Colonic mucosa (tissue), 4 donors: ENCODE measurements at regions not wholly inside any gene's neighbourhood (a gene's known extent, or its start where the extent isn't known, plus 50 kb on each side); places are given as distances from the start of the nearest gene placed in this dataset.

Source experiments
- DNase-seq: peaks from one replicate; pipeline ENCODE4 v3.0.0-alpha.2; 2020
- H3K27ac ChIP-seq: fragments of 200-600 bp; one replicate; pipeline ENCODE4 v1.8.0; 2021
- H3K27me3 ChIP-seq: fragments of 200-600 bp; one replicate; pipeline ENCODE4 v1.8.0; 2021
- H3K36me3 ChIP-seq: fragments of 200-600 bp; one replicate; pipeline ENCODE4 v1.8.0; 2021
- H3K4me1 ChIP-seq: fragments of 200-600 bp; one replicate; pipeline ENCODE4 v1.8.0; 2021; ENCODE audit warnings: mild to moderate bottlenecking
- H3K4me3 ChIP-seq: fragments of 200-600 bp; one replicate; pipeline ENCODE4 v1.8.0; 2021
- H3K9ac ChIP-seq, 2 donors: one replicate each; pipeline ENCODE4 v1.7.0; 2013; ENCODE audit warnings: control low read depth in 2 of 2, low read depth in 2 of 2, low read length in 2 of 2
- H3K9me3 ChIP-seq: fragments of 200-600 bp; one replicate; pipeline ENCODE4 v1.8.0; 2021
- intact Hi-C: fragments of 100-400 bp; cut with DNase I; formaldehyde crosslinking; loops from one replicate; pipeline ENCODE4 v1.14.1; 2022
- TF ChIP-seq, protein P1 (sequence below): fragments of 200-600 bp; IDR thresholded peaks from one replicate; pipeline ENCODE4 v1.8.0; 2022; ENCODE audit warnings: antibody characterized with exemption, mild to moderate bottlenecking
- donor health status: healthy.
- donor health status: DM: no; HTN: no; CAD: no.
- donor health status: DM: no; HTN: no; CAD: no.

DNA sequence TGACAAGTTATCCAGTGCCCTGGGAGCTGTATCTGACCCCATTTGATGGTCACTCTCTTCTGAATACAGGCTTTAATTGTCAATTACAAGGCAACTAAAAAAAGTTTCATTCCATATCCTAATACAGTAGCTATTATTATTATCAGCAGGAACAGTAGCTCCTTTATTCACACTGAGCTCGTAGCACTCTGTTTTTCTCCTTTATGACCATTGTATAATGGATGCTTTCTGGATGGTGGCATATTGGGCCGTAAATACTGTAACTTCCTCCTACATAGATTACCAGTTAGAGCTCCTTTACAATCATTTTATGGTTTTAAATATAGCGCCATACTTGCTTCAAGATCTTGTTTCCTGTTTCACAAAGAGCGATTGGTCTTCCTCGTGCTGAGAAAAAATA lies 1040.3 kb downstream of the TSN start:
- Histone ChIP-seq H3K4me1 (no peaks in the 10 kb centered on the region), H3K36me3 (no peaks in the 10 kb centered on the region), H3K9ac (no peak overlapping the region), H3K27ac (no peak overlapping the region), H3K27me3 (no peaks in the 10 kb centered on the region), H3K4me3 (no peak overlapping the region), H3K9me3 (no peaks in the 10 kb centered on the region)
- TF ChIP-seq, protein P1, sequence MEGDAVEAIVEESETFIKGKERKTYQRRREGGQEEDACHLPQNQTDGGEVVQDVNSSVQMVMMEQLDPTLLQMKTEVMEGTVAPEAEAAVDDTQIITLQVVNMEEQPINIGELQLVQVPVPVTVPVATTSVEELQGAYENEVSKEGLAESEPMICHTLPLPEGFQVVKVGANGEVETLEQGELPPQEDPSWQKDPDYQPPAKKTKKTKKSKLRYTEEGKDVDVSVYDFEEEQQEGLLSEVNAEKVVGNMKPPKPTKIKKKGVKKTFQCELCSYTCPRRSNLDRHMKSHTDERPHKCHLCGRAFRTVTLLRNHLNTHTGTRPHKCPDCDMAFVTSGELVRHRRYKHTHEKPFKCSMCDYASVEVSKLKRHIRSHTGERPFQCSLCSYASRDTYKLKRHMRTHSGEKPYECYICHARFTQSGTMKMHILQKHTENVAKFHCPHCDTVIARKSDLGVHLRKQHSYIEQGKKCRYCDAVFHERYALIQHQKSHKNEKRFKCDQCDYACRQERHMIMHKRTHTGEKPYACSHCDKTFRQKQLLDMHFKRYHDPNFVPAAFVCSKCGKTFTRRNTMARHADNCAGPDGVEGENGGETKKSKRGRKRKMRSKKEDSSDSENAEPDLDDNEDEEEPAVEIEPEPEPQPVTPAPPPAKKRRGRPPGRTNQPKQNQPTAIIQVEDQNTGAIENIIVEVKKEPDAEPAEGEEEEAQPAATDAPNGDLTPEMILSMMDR = no peak
- intact Hi-C loops = no loop called here
- no peak for DNase-seq

DNA sequence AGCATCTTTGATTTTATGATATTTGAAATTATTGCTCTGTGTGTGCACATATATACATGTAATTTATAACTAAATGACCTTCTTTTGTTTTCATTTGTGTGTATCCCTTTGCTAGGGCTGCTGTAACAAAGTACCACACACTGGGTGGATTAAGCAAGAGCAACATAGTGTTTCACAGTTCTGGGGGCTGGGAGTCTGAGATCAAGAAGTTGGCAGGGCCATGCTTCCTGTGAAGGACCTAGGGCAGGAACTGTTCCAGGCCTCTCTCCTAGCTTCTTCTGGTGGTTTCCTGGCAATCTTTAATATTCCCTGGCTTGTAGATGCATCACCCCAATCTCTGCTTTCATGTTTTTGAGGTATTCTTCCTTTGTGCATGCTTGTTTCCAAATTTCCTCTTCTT lies 1043.9 kb downstream of the TSN start:
- Histone ChIP-seq H3K9me3 (no peaks in the 10 kb centered on the region), H3K4me1 (no peaks in the 10 kb centered on the region), H3K9ac (no peak overlapping the region), H3K36me3 (no peaks in the 10 kb centered on the region), H3K4me3 (no peak overlapping the region), H3K27ac (no peak overlapping the region), H3K27me3 (no peaks in the 10 kb centered on the region)
- no peak for DNase-seq
- intact Hi-C loops = no loop called here
- TF ChIP-seq, protein P1 = no peak

DNA sequence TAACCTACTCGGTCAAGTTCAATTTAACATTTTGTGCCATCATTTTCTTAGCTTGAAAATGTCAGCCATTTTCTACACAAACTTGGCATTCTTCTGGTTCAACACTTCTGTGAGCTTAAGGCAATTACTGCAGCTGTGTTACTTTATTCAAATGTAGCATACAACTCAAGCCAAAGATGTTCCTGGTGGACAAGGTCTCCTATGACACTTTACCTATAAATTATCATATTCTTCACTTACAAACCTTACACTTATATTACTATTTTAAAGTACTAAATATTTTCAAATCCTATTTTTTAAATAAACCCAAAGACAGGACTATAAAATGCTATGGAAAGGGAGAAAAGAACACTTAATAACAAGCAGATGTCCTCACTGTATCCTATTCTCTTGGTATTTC lies 1045.3 kb downstream of the TSN start:
- H3K27ac ChIP-seq = no peak overlapping the region
- H3K4me1 ChIP-seq = no peaks in the 10 kb centered on the region
- intact Hi-C loops = no loop called here
- TF ChIP-seq, protein P1 = no peak
- H3K9me3 ChIP-seq = no peaks in the 10 kb centered on the region
- H3K9ac ChIP-seq = no peak overlapping the region
- no peak for DNase-seq
- no peaks in the 10 kb centered on the region for H3K27me3 ChIP-seq
- H3K4me3 ChIP-seq = no peak overlapping the region
- H3K36me3 ChIP-seq = no peaks in the 10 kb centered on the region

DNA sequence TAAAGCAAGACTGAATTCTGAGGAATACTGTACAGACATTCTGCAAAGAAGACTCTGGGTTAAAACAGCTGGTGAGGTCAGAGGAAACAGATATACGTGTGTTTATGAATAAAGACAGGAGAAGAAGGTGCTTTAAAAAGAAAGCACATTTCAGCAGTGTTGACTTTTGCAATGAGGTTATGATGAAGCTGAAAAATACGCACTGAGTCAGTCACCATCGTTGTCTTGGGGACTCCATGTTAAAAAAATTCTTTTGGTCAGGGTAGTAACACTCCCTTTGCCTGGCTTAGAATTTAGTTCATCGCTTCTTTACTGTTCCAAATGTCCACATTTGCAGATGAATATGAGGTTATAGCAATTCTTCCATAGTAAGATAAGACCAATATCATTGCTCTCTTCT lies 1049.0 kb downstream of the TSN start:
- no peak overlapping the region for H3K9ac ChIP-seq
- H3K27me3 ChIP-seq = no peaks in the 10 kb centered on the region
- no peaks in the 10 kb centered on the region for H3K9me3 ChIP-seq
- intact Hi-C loops = no loop called here
- H3K27ac ChIP-seq = no peak overlapping the region
- no peaks in the 10 kb centered on the region for H3K4me1 ChIP-seq
- no peak overlapping the region for H3K4me3 ChIP-seq
- no peaks in the 10 kb centered on the region for H3K36me3 ChIP-seq
- DNase-seq = no peak
- TF ChIP-seq, protein P1 = no peak

DNA sequence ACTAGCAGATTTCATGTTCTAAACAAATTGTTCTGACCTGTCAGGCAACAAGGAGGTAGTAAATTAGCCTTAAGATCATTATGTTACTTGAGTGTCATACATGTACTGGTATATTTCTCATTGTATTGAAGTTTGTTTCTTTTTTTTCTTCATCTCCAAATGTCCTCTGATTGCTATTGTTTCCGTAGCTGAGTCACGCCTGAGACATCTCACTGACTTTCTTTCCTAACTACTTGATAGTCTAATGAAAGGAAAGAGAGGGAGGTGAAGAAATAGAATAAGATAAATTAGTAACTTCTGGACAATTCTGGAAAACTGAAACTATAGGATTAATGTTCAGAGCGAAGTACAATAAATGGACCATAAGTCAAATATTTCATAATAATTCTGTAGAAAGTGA lies 1049.9 kb downstream of the TSN start:
- DNase-seq = no peak
- no peaks in the 10 kb centered on the region for H3K4me1 ChIP-seq
- H3K9ac ChIP-seq = no peak overlapping the region
- H3K36me3 ChIP-seq = no peaks in the 10 kb centered on the region
- intact Hi-C loops = no loop called here
- no peak overlapping the region for H3K4me3 ChIP-seq
- no peaks in the 10 kb centered on the region for H3K27me3 ChIP-seq
- H3K9me3 ChIP-seq = no peaks in the 10 kb centered on the region
- H3K27ac ChIP-seq = no peak overlapping the region
- TF ChIP-seq, protein P1 = no peak
